Pulmonary artery endothelial cell (primary cell): ENCODE measurements at regions not wholly inside any gene's neighbourhood (a gene's known extent, or its start where the extent isn't known, plus 50 kb on each side); places are given as distances from the start of the nearest gene placed in this dataset.

ENCODE experiments used
- DNase-seq: peaks from one replicate; pipeline ENCODE4 v3.0.0-alpha.2; 2011; ENCODE audit warnings: low read depth, low spot score

DNA sequence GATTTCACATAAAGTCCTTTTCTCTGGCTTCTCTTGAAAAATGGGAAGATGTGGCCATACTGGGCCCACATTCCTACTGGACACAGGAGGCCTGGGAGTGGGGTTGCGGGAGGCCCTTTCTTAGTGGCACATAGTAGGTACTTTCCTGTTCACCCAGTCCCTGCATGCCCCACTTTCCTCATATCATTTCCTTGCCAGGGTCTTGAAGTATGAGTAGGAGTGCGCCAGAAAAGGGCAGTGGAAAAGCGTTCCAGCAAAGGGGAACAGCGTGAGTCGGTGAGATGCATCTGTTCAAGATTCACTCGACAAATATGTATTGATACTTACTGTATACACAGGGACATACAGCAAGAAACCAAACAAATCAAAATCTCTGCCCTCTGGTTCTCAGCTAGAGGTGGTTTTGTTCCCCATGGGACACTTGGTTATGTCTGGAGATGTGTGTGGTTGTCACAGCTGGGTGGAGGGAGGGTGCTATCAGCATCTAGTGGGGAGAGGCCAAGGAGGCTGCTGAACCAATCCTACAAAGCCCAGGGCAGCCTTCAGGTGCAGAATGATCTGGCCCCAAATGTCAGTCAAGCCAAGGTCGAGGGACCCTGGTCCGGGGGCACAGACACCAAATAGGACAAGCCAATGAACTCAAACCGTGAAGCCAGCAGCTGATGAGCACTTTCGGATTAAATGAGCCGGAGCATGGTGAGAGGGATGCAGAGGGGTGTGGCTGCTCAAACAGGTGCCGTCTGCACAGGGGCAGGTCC, 151.4 kb downstream of the CEBPB start:
- no peak for DNase-seq

DNA sequence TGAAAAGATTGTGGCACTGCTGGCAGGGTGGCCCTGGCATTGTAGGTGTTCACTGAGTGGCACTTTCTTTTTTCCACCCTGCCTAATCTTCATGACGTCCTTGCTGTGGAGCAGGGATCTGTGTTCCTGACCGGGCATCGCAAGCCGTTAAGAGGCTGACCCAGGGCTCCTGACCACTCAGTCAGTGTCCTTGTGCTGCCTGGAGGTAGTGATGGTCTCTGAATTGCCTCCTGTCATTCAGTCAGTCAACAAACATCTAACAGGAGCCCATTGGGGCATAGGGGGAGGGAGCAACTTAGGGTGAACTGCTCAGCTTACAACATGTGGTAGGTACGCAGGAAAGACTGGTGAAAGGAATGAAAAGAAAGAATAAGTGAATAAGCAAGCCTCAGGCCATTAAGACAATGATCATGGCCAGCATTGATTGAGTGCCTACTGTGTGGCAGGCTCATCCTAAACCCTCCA, 152.0 kb downstream of the CEBPB start:
- no peak for DNase-seq

DNA sequence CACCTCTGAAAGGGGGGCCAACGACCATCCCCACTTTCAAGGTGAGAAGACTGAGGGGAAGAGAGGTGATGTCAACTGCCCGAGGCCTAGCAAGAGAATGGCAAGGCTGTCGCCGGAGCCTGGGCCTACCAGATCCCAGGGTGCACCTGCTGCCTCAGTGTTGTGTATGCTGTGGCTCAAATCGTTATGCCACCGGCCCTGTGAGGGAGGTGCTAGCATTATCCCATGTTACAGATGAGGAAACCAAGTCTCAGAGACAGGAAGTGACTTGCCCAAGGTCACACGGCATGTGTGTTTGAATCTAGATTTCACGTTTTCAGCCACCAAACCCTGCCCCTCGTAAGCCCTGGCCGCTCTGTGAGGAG, 152.5 kb downstream of the CEBPB start:
- DNase-seq, result no peak

DNA sequence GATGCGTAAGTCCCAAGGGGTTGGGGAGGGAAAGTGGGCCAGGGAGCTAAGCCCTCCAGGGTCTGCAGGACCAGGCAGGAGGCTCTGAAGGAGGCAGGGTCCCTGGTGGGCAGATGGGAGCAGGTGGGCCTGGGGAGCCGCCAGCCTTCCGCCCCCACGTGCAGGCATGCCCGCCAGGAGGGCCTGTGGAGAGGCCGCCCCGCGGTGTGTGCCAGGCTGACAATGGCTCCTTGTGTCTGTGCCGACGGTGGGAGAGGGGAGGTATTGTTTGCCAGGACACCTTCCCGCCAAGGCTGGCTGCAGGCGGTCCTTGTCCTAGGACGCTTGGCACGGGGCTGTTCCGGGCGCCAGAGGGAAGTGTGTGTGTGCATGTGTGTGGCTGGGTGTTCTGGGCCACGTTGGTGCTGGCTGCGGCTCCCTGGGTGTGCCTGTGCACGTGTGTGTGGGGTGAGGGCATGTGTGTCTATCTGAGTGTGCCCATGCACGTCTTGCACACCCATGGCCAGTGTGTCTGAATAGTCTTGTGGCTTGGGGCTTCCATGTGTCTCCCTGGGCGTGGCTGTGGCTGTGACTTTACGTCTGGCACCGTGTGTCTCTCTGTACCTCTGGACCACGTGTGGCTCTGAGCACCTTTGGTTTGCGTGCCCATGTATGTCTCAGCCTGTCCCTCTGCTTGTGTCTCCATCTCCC, 153.0 kb downstream of the CEBPB start:
- no peak for DNase-seq

DNA sequence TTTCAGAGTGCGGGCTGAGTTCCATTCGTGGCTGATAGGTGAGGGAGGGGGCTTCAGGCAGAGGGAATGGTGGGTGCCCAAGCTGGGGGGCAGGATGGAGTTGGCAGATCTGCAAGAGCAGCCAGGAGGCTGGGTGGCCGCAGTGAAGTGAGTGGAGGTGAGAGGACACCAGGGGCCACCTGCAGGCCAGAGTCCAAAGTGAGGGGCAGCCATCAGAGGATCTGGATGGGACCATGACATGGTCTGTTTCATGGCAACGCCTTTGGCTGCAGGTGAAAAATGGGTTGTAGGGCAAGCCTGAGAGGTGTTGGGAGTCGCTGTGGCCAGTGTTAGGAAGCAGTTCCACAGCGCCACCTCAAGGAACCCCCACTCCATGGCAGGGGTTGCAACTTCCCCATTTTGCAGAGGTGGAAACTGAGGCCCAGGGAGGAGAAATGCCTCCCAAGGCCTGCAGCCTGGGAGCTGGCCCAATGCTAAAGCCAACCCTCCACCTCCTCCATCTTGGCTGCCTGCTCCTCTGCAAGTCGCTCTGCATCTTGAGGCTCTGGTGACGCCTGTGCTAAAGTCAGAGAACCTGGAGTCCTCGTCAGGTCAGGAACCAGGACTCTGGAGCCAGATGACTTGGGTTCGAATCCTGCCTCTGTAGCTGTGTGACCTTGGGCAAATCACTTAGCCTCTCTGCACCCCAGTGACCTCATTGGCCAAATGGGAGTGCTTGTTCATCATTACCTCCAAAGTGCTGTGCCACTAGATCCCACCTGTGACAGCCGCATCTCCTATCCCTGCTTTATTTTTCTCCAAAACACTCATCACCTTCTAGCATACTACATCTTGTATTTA, 153.8 kb downstream of the CEBPB start:
- DNase-seq, result no peak

DNA sequence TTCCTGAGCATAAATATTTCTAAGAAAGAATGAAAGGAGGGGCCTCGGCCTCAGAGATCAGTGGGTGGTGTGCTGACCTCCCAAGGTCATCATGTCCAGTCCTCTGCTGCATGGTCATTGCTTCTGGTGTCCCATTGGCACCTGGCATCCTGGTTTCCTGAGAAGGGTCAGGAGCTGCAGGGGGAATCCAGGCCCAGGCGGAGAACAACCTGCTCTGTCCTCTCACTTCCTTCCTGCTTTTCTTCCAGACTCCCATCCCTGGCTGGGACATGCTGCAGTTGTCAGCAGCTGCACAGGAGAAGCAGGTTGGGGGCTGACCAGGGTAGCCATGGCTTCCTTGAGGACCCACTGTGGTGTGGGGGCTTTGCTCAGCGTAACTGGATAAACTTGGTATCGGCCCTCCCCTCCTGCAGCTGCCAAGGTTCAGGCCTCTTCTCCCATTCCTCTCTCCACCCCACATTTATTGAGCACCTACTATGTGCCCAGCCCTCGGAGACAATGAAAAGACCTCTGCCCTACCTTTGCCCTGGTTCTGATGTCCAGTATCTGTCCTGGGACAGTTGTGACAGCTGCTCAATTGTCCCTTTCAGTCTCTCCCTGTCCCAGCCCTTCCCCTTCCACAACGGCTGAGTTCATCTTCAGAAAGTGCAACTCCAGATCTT, 155.2 kb downstream of the CEBPB start:
- no peak for DNase-seq

DNA sequence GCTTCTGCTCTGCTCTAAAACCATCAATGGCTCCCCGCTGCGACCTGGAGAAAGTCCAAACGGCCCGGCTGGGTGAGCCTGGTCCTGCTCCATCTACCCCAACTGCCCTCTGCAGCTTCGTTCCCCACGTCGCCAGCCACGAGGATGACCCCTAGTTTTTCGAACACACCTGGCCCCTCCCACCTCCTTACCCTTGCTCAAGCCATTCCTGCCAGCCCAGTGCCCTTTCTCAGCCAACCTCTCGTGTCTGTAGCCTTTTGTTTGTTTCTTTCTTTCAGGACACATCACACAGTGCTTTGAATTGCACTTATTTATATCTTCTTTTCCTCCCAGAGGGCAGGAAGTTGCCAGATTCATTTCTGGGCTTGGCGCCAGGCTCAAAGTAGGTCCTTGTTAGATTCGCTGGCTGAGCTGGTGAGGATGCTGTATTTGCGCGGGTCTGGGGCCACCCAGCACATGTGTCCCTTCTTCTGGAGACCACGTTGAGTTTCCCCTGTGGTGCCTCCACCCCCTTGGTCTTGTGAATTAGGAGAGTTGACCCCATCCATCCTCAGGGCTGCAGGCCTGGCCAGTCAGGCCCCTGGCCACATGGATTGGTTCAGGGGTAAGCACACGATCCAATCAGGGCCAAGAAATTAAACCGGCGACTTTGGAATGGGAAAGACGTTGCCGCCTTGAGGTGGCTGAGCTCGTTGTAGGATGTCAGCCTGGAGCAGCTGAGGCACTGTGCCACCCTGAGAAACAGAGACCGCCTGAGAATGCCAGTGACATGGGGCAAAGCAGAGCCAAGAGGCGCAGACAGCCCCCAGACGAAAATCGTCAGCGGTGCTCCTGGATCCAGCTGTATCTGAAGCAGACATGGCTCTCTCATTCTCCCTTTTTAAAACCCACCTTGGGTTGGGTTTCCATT, 156.0 kb downstream of the CEBPB start:
- peak; percentile 51 for DNase-seq

DNA sequence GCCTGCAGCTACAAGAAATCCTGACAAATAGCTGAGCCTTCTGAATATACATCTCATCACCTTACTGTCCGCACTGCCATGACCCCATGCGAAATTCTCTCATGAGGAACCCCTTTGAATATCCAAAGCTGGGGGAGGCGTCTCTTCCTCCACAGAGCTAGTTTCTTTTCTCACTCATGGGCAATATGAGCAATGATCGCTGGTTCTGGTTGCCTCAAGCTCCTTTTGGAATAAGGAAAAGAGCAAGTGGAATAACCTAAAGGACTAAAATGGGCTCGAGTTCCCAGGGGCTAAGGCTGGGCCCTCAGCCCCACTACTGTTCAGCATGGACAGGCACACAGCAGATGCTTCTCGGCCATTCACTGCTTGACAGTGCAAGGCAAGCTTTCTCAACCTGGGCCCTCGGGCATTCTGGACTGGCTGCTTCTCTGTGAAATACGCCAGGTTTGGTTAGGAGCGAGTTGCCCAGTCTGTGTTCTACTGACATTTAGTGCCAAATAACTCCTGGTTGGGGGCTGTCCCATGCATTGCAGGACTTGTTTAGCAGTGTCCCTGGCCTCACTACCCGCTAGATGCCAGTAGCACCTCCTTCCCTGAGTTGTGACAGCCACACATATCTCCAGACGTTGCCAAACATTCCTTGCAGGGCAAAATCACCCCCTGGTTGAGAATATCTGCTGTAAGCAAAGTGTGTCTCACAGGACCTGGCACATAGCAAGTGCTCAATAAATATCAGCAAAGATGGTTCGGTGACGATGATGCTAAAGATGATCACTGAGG, 156.8 kb downstream of the CEBPB start:
- DNase-seq, result no peak

DNA sequence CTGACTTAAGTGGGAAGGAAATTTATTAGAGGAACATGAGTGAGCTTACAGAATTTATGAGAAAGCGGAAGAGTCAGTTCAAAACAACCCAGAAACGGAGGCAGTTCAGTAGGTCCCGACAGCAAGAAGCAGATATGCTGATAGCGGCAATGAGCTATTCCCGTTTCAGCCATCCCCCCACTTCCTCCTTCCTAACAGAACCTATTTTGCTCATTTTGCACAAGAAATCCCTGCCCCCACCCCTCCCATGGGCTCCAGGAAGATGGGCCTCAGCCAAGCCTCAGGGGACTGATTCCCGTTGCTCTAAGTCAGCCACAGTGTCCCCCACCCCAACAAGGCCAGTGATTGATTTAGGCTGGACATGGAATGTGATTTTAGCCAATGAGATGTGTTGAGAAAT, 157.5 kb downstream of the CEBPB start:
- DNase-seq, result no peak

DNA sequence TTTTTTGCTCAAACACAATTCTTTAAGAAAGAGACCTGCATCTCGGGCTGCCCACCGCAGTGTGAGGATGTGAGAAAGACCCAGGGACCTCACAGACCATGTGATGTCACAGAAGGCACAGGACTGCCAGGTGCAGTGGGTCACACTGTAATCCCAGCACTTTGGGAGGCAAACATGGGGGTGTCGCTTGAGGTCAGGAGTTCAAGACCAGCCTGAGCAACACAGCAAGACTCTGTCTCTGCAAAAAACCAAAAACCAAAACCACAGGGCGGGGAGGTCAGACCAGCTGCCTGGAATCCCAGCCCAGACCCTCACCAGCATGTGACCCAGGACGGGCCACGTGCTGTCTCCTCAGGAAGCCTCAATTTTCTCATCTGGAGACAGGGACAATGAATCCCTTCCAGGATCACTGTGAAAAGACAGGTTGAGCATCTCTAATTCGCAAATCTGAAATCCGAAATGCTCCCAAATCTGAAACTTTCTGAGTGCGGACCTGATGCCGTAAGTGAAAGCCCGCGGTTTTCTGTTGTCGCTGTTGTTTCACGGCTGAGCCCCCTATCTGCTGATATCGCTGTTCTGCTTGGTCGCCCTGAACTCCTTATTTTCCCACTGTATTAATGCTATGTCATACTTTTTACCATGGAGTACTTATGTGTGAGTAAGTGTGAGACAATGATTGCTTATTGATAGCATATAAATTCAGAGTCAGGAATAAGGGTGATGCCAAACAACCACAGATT, 159.5 kb upstream of the PTPN1 start:
- no peak for DNase-seq

DNA sequence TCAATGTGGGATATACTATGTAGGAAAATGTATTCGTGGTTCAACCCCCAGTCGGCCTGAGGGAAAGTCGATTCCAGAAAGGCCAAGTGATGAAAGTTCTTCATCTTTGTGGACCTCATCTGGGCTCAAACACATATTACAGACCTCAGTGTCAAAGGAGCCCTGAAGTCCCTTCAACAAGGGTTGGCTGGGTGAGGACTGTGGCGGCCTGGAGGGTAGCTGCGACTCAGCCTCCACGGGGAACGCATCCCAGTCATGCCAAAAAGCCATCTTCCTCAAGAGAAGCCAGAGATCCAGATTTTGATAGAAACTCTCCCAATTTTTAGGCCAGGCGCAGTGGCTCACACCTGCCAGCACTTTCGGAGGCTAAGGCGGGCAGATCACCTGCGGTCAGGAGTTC, 158.6 kb upstream of the PTPN1 start:
- no peak for DNase-seq

DNA sequence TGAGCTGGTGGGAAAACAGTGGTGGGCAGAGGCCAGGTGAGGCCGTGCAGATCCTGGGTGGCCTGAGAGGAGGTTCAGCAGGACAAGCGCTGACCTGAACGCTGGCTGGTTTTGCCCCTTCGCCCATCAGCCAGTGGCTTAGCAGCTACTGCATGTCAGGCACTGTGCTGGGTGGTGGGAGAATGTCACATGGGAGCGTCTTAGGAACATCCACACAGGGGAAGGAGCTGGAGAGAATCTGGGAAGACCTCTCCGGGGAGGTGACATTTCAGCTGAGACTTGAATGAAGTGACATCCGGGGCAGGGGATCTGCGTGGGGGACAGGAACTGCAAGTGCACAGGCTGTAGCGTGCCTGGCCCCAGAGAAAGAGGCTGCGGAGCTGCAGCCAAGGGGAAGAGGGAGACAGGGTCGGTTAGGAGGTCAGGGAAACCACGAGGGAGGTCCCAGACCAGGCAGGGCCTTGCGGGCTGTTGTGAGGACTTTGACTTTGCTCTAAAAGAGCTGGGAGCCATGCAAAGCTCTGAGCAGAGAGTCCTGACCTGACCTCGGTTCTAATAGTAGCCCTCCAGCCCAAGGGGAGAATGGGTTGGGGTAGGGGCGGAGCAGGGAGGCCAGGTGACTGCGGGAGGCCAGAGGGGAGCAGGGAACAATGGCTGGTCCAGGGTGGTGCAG, 156.8 kb upstream of the PTPN1 start:
- no peak for DNase-seq

DNA sequence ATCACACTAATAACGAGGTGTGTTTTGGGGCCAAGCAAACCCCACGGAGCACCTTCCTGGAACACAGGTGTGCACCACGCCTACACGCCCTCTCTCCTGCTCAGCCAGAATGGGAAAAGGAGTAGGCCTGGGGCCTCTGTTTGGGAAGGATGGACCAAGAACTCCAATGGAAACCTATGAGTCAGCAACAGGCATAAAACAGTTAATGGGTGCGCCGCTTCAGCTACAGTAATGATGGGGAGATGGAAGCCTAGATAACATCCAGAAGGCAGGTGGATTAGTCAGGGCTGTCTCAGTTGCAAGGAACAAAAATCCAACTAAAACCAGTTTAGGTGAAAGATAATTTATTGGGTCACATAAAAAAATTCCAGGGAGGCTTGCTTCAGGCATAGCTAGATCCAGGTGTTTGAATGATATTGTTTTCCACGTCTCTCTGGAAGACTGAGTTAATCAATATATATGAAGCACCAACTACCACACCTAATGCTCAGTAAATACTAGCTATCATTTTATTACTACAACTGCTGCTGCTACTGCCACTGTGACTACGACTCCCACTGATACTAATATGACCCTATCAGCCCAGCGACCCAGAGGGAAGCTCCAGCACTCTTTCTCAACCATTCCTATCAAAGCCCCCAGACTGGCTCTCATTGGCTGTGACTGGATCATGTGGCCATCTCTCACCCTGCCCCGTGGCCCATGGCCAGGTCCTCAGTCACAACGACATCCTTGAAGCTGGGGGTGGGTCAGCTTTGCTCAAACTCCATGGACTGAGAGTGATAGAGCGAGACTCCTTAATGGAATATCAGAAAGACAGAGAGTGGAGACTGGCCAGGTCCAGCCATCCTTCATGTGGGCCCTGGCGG, 155.2 kb upstream of the PTPN1 start:
- DNase-seq, result no peak

DNA sequence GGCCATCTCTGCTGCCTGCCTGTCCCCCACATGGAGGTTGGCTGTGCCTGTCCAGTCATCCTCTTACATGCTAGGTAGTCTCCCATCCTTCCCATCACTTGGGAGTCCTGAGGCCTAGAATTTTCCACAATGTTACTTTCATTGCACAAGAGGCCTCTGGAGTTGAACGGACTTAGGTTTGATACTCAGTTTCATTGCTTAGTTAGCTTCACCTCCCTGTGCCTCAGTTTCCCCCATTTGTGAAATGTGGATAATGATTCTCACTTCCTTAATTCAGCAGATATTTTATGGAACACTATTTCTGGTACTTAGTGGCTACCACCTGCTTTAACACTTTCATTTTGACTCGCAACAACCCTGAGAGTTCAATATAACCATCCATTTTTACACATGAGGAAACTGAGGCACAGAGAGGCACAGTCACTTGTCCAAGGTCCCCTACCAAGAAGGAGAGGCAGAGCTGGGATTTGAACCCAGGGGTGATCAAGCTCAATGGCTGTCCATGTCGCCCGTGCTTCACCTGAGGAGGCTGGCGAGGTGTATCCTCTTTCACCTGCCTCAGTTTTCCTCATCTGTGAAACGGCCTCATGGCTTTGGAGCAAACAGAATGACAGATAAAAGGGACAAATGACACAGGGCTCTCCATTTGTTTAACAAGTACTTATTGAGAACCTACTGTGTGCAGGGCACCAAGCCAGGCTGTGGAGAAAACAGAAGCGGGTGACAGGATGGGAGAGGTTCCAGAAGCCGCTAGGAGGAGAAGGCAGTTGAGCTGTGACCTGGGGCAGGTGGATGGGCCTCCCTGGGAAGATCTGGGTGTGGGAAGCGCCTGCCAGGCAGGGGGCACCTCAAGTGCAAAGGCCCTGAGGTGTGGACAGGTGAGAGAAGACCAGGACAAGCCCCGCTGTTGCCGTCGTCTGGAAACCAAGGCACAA, 154.3 kb upstream of the PTPN1 start:
- DNase-seq, result no peak

DNA sequence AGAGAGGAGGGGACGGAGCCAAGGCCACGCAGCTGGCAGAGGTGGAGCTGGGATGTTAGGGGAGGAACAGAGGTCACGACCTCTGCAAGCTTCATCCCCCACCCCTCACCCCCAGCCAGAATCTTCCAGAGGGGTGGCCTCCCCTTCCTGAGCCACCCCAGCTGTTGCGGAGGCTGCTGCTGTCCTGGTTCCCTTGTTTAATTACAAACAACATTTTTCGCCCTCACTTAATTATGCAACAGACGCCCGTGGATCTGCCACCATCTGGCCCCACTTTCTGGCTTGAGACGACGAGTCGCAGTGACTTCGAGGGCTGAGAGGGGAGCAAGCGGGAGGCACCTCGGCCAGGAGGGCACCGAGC, 153.7 kb upstream of the PTPN1 start:
- DNase-seq, result no peak

DNA sequence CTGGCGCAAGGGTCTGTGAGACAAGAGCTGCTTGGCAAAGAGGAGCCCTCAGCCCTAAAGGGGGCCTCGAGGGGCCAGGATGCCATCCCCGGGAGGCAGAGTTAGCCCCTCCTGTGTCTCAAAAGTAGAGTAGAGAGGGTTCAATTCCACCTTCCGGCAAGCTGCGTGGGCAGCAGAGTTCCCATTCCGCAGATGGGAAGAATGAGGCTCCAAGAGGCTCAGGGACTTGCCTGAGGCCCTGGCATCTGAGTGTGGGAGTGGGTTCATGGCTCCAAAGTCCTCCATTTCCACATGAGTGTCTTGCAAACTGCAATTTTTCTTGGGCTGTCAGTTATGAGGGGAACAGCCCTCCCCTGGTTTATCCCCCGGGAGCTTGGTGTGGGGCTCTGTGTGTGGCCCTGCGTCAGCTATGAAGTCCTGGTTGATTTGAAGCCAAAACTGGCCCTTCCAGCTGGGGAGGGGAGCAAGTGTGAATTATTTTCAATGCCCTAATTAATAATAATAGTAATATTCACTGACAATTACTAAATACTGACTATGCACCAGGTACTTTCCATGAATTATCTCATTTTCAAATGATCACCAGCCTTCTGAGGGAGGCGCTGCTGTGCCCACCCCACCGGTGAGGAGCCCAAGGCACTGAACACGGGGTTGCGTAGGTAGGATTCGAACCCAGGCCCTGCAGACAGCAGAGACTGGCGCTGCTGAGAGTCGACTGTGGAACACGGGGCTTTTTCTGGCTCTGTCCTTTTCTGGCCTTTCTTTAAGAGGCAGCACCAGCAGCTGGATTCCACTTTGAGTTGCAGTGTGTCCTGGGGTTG, 153.0 kb upstream of the PTPN1 start:
- no peak for DNase-seq
